Amygdala (tissue), 56 donors: ENCODE measurements at regions not wholly inside any gene's neighbourhood (a gene's known extent, or its start where the extent isn't known, plus 50 kb on each side); places are given as distances from the start of the nearest gene placed in this dataset.

Experiments used
- DNase-seq, 56 donors: peaks; one replicate each; lab custom pipeline; 2025; lab: John Stamatoyannopoulos, UW

DNA sequence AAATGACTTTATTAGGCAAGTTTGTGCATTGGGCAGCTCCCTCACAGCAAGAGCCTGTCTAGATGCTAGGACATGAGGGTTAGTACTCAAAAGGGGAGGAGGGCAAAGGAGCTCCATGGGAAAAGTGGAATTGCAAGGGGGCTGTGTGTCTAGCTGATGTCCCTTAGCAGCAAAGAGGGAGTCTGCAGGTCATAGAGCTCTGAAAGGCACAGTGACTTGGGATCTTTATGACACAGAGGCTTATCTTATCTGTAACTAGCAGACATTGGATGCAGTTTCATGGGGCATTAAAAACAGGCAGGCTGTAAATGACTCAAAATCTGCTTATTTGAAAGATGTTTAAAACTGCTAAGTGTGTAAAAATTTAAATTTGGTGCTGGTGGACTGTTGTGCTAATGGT lies 556.2 kb upstream of the FZD8 start:
- DNase-seq: no peak

- DNase-seq: no peak
Measured at GRCh38 chr10:36195364-36195763, 553.3 kb upstream of the FZD8 start.

DNA sequence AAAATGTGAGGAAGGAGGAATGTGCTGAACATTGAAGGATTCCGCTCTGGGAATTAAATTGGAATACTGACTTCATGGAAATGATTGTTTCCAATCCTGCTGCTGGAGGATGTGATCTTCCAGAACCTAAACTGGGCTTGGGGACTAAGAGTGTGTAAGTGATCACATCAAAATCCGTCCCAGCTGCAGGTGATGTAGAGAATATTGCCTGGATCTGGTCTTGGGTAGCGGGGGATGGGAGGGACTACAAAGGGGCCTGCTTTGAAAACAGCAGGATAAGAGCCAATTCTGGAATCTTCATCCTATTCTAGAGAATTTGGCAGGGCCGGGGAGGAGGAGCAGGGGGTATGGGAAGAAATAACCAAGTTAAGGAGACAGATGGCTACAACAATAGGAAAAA lies 552.2 kb upstream of the FZD8 start:
- no peak for DNase-seq

- DNase-seq: no peak
Measured at GRCh38 chr10:36191009-36191408, 548.9 kb upstream of the FZD8 start.

DNA sequence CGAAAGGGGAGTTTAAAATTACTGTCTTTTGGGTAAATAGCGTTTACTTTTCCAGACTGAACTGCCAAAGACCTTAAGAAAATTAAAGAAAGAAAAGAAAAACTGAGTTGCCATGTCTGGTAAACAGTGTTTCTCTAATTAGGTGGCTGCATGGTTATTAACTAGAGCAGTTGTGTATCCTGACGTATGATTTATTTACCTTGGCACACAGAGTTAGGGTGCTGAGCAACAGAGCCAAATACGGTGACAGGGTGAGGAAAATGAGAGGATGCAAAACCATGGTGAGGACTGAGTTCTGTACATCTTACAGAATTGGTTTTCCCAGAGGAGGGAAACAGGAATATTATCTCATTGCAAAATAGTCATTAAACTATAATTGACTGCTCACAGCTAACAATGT lies 546.4 kb upstream of the FZD8 start:
- DNase-seq: no peak

DNA sequence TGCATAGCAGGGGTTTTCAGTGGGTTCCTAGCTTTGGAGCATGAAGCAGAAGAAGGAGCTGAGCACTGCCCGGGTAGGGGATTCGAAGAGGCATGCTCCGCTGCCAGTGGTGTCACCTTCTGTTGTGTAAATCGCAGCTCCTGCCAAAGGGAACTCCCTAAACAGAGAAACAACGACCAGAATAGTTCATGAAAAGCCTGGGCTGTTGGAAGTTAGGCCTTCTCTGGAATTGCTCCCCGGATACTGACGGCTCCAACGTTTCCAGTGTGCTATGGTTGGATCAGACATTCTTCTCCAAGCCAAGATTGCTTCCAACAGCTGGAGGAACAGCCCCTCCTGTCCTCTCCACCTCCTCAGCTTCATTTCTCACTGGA lies 546.0 kb upstream of the FZD8 start:
- DNase-seq: no peak

- DNase-seq: no peak
Measured at GRCh38 chr10:36187380-36188079, 545.4 kb upstream of the FZD8 start.

DNA sequence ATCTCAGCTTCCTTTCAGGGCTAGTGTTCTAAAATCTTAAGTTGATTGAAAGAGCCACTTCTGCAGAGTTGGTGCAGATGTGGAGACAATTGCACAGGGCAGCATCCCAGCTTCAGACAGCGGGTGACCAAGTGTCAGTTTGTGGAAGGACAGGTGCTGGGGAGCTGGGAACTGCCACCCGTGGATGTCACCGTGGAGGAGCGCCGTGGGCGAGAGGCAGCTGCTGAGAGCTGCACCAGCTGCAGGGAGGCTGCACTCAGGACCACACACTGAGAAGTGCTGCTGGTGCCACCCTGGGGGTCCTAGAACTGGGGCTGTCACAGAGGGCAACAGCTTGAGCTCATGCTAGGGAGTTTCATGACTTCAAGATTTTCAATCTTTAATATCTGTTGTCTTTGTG lies 543.0 kb upstream of the FZD8 start:
- DNase-seq: no peak

- DNase-seq: no peak
Measured at GRCh38 chr10:36183726-36184125, 541.6 kb upstream of the FZD8 start.

GRCh38 chr10:36183056-36183455 lies 541.0 kb upstream of the FZD8 start:
- DNase-seq: no peak

DNA sequence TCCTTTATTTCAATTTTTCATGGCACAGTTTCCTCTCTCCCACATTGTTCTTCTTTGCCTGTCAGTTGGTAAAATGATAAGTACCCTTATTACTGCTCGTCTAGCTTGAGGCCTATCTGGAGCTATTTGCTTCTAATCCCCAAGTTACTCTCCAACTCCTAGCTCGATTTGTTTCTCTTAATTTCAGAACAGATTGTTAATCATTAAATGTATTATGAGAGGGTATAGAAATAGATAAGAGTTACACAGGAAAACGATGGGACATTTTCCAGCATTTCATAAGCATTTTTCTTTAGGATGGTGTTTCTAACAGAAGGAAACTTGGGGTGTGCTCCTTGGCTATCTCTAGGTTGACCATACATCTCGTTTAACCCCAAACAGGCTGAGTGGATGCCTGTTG lies 540.5 kb upstream of the FZD8 start:
- DNase-seq: no peak

DNA sequence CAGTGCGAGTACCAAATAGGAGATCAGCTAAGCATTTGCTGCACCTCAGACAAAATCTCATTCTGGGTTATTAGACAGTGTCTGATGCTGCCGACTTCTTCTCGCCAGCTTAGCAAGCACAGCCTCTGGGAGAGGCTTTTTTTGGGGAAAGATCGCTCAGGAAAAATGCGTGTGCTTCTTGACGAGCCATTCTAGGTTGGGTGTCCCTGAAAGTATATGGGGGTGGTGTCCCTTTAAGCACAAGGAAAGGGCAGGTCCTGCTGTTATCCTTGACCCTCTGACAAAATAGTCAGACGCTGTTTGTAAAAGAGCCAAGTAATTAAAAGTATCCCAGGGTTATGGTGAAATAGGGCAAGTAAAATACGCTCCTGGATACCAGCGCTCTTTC lies 540.1 kb upstream of the FZD8 start:
- no peak for DNase-seq

DNA sequence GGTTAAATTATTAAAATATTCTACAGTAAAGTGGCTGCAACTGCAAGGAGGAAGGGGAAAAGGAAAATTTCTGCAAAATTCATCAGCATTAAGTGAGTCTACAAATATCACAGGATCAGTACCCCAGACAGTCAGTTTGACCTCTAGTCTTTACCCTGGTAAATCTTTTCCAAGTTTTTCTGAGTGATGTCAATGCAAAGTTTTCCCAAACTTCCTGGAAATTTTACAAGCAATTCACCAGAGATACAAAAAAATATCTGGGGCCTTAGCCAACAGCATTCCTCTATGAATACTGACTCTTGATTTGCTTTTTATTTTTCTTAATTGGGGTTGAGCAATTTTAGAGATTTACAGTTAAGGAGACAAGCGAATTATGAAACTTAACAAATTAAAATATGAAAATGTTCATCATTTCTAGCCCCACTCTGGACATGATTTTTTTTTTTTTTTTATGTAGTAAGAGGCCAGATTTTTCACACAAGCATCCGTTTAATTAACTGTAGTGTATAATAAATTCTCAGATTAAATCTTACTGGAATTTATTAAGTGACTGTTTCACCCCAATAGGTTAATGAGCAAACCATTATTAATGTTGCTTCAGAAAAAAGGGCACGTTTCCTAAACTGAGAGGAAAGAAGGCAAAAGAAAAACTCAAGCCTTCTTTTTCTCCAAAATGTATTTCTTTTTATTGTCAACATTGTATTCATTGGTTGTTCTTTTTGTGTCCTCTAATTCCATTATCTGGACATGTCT lies 539.5 kb upstream of the FZD8 start:
- DNase-seq: no peak

- DNase-seq: no peak
Measured at GRCh38 chr10:36178616-36179015, 536.5 kb upstream of the FZD8 start.

GRCh38 chr10:36177071-36177470 lies 535.0 kb upstream of the FZD8 start:
- no peak for DNase-seq

DNA sequence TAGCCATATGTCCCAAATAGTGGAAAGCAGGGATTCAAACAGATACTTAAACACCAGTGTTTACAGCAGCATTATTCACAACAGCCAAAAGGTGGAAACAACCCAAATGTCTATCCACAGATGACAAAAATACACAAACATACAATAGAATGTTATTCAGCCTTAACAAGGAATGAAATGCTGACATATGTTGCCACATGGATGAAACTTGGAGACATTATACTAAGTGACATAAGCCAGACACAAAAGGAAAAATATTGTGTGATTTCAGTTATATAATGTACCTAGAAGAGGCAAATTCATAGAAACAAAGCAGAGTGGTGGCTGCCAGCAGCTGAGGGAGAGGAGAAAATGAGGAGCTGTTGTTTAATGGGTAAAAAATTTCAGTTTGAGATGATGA lies 533.9 kb upstream of the FZD8 start:
- DNase-seq: no peak

GRCh38 chr10:36173364-36173763 lies 531.3 kb upstream of the FZD8 start:
- no peak for DNase-seq

GRCh38 chr10:36171953-36172940 lies 530.2 kb upstream of the FZD8 start:
- no peak for DNase-seq

DNA sequence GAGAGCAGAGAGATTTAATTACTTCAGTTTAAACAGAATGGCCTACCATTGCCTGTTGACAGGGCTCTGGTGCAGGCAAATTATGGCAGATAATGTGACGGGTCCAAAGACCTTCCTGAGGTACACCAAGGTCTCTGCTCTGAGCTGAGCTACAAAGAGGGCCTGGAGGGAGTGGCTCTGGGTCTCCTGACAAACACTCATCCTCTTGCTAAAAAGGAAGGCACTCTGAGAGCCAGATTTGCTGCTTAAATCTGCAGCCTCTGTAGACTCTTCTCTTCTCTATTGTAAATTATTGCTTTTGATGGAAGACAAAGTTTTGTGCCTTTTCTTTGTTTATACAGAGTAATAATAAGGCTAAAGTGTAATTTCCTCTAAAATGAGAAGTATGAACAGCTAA lies 529.5 kb upstream of the FZD8 start:
- no peak for DNase-seq

GRCh38 chr10:36170943-36171501 lies 528.9 kb upstream of the FZD8 start:
- DNase-seq: no peak

DNA sequence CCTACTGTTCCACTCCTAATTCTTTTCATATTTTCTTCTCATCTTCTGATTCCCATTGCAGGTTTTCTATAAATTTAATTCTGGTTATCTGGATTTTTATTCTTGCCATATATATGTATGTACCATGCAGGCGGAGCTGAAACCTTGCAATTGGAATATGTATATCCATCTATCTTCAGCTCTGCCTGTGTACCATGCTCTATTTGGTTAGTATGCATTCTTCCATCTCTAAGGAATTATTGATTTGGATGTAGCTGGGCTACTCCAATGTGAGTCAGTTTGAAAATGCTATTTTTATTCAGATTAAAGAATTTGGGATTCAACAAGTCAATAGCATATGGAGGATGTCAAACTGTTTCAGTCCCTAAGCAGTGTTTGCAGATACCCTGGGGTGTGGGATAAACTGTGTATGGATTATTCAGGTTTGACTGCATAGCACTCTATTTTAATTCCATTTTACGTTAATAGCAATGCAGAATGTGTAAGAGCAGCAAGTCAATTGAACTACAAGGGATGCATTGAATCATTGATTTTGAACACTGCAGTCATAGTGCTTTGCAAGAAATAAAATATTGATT lies 528.1 kb upstream of the FZD8 start:
- DNase-seq: no peak
